Suprapubic skin (tissue), 4 donors: ENCODE measurements at regions not wholly inside any gene's neighbourhood (a gene's known extent, or its start where the extent isn't known, plus 50 kb on each side); places are given as distances from the start of the nearest gene placed in this dataset.

ENCODE experiments used
- DNase-seq, 2 donors: peaks; one replicate each; pipeline ENCODE4 v3.0.0-alpha.2; 2019; ENCODE audit warnings: low spot score in 2 of 2
- H3K27ac ChIP-seq: fragments of 200-600 bp; sonication (generic); one replicate; pipeline ENCODE4 v1.5.1; 2019
- H3K27me3 ChIP-seq: fragments of 200-600 bp; sonication (generic); one replicate; pipeline ENCODE4 v1.5.1; 2019
- H3K36me3 ChIP-seq: fragments of 200-600 bp; sonication (generic); one replicate; pipeline ENCODE4 v1.5.1; 2019
- H3K4me1 ChIP-seq: fragments of 200-600 bp; sonication (generic); one replicate; pipeline ENCODE4 v1.5.1; 2019
- H3K4me3 ChIP-seq: fragments of 200-600 bp; sonication (generic); one replicate; pipeline ENCODE4 v1.5.1; 2019; ENCODE audit warnings: mild to moderate bottlenecking
- H3K9me3 ChIP-seq: fragments of 200-600 bp; sonication (generic); one replicate; pipeline ENCODE4 v1.5.1; 2019
- CTCF ChIP-seq, 2 donors: fragments of 200-600 bp in 1 of 2; fragments of 450-650 bp in 1 of 2; sonication (generic) in 1 of 2; IDR thresholded peaks; one replicate each; pipeline ENCODE4 v1.5.1; 2016 to 2019; ENCODE audit warnings: antibody characterized with exemption in 2 of 2, mild to moderate bottlenecking in 1 of 2, moderate library complexity in 1 of 2
- EP300 ChIP-seq: sonication (generic); formaldehyde crosslinking; IDR thresholded peaks from one replicate; pipeline ENCODE4 v1.6.1; 2017; ENCODE audit warnings: antibody characterized with exemption
- POLR2A ChIP-seq, 2 donors: fragments of 450-650 bp; IDR thresholded peaks; one replicate each; pipeline ENCODE4 v1.6.1; 2017; ENCODE audit warnings: antibody characterized with exemption in 2 of 2, mild to moderate bottlenecking in 2 of 2, moderate library complexity in 2 of 2
- POLR2AphosphoS5 ChIP-seq, 3 donors: sonication (generic); formaldehyde crosslinking; IDR thresholded peaks; one replicate each; pipeline ENCODE4 v1.6.1; 2017; ENCODE audit warnings: antibody characterized with exemption in 3 of 3
- WGBS: methylation state at CpG from one replicate; pipeline ENCODE4 v1.1.5; 2018; 5-methylcytosine and 5-hydroxymethylcytosine counted together

- Histone ChIP-seq H3K27me3 (no peaks in the 10 kb centered on the region), H3K27ac (no peak overlapping the region), H3K36me3 (no peaks in the 10 kb centered on the region), H3K4me3 (no peak overlapping the region), H3K4me1 (no peaks in the 10 kb centered on the region), H3K9me3 (no peaks in the 10 kb centered on the region)
- DNase-seq: no peak
- TF ChIP-seq POLR2A (IDR thresholded peaks at IDR 0.05): no peak
- TF ChIP-seq CTCF (IDR thresholded peaks at IDR 0.05): no peak
- TF ChIP-seq POLR2AphosphoS5 (IDR thresholded peaks at IDR 0.05): no peak
- no peak for TF ChIP-seq EP300
- WGBS: 84% methylated on average over 6 of the region's 6 CpGs
These were observed 145.2 kb upstream of the AKIRIN2 start for GRCh38 chr6:87847135-87847829.

GRCh38 chr6:87846434-87846833 is 144.4 kb upstream of the AKIRIN2 start:
- H3K4me3 ChIP-seq: no peak overlapping the region
- H3K36me3 ChIP-seq: no peaks in the 10 kb centered on the region
- no peaks in the 10 kb centered on the region for H3K4me1 ChIP-seq
- no peaks in the 10 kb centered on the region for H3K27me3 ChIP-seq
- DNase-seq: no peak
- no peaks in the 10 kb centered on the region for H3K9me3 ChIP-seq
- no peak overlapping the region for H3K27ac ChIP-seq
- TF ChIP-seq POLR2A (IDR thresholded peaks at IDR 0.05): no peak
- no peak for TF ChIP-seq CTCF (IDR thresholded peaks at IDR 0.05)
- no peak for TF ChIP-seq POLR2AphosphoS5 (IDR thresholded peaks at IDR 0.05)
- TF ChIP-seq EP300: no peak

- no peaks in the 10 kb centered on the region for H3K4me1 ChIP-seq
- TF ChIP-seq EP300: no peak
- no peak for TF ChIP-seq POLR2A (IDR thresholded peaks at IDR 0.05)
- no peak for TF ChIP-seq CTCF (IDR thresholded peaks at IDR 0.05)
- no peak for TF ChIP-seq POLR2AphosphoS5 (IDR thresholded peaks at IDR 0.05)
- H3K36me3 ChIP-seq: no peaks in the 10 kb centered on the region
- H3K27me3 ChIP-seq: no peaks in the 10 kb centered on the region
- no peaks in the 10 kb centered on the region for H3K9me3 ChIP-seq
- H3K27ac ChIP-seq: no peak overlapping the region
- WGBS: 94% methylated on average over 6 of the region's 6 CpGs
- DNase-seq: no peak
- H3K4me3 ChIP-seq: no peak overlapping the region
These were observed 138.3 kb upstream of the AKIRIN2 start for GRCh38 chr6:87840324-87840723.

GRCh38 chr6:87837876-87838275 is 135.8 kb upstream of the AKIRIN2 start:
- TF ChIP-seq EP300: no peak
- TF ChIP-seq POLR2A (IDR thresholded peaks at IDR 0.05): no peak
- TF ChIP-seq CTCF (IDR thresholded peaks at IDR 0.05): no peak
- TF ChIP-seq POLR2AphosphoS5 (IDR thresholded peaks at IDR 0.05): no peak

GRCh38 chr6:87837444-87837843 is 135.4 kb upstream of the AKIRIN2 start:
- Histone ChIP-seq H3K36me3 (no peaks in the 10 kb centered on the region), H3K9me3 (no peaks in the 10 kb centered on the region), H3K27ac (no peak overlapping the region), H3K4me1 (peaks cover 1% of the 10 kb centered on the region), H3K4me3 (no peak overlapping the region), H3K27me3 (no peaks in the 10 kb centered on the region)
- DNase-seq: no peak
- TF ChIP-seq EP300 (no peak), CTCF (IDR thresholded peaks at IDR 0.05) (no peak), POLR2AphosphoS5 (IDR thresholded peaks at IDR 0.05) (no peak), POLR2A (IDR thresholded peaks at IDR 0.05) (no peak)
- 78% methylated on average over 3 of the region's 3 CpGs for WGBS

More at GRCh38 chr6:87837876-87838275, 135.8 kb upstream of the AKIRIN2 start:
- H3K27me3 ChIP-seq: no peaks in the 10 kb centered on the region
- H3K36me3 ChIP-seq: no peaks in the 10 kb centered on the region
- no peak for DNase-seq
- H3K27ac ChIP-seq: no peak overlapping the region
- no peaks in the 10 kb centered on the region for H3K4me1 ChIP-seq
- H3K4me3 ChIP-seq: no peak overlapping the region
- H3K9me3 ChIP-seq: no peaks in the 10 kb centered on the region
- 52% methylated on average over 2 of the region's 2 CpGs for WGBS
